ENCODE measurements at regions not wholly inside any gene's neighbourhood (a gene's known extent, or its start where the extent isn't known, plus 50 kb on each side); places are given as distances from the start of the nearest gene placed in this dataset.

DNA sequence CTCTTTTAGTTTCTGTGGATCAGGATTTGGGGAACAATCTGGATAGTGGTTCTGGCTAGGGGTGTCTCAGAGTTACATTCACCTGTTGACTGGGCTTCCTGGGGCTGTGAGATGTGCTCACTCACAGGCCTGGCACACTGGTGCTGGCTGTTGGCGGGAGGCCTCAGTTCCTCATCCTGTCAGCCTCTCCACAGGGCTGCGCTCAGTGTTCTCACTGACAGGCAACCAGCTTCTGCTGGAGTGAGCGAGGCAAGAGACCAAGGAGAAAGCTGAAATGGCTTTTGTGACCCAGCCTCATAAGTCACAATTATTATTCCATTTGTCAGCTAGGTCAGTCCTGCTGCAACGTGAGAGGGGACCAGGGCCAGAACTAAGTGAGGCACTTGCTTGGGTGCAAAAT lies 180.6 kb upstream of the GLI2 start:
- TF ChIP-seq, protein P1, sequence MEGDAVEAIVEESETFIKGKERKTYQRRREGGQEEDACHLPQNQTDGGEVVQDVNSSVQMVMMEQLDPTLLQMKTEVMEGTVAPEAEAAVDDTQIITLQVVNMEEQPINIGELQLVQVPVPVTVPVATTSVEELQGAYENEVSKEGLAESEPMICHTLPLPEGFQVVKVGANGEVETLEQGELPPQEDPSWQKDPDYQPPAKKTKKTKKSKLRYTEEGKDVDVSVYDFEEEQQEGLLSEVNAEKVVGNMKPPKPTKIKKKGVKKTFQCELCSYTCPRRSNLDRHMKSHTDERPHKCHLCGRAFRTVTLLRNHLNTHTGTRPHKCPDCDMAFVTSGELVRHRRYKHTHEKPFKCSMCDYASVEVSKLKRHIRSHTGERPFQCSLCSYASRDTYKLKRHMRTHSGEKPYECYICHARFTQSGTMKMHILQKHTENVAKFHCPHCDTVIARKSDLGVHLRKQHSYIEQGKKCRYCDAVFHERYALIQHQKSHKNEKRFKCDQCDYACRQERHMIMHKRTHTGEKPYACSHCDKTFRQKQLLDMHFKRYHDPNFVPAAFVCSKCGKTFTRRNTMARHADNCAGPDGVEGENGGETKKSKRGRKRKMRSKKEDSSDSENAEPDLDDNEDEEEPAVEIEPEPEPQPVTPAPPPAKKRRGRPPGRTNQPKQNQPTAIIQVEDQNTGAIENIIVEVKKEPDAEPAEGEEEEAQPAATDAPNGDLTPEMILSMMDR (conservative IDR thresholded peaks at IDR 0.05; ENCODE audit: low read depth, low read length): no peak
- TF ChIP-seq EZH2 (IDR thresholded peaks at IDR 0.05; ENCODE audit: low read length, unreplicated experiment): no peak
- no peak for TF ChIP-seq EZH2phosphoT487 (IDR thresholded peaks at IDR 0.05; ENCODE audit: borderline replicate concordance, low read length)

All from PC-3 (cell line).